Small intestine (tissue), 7 donors: ENCODE measurements at regions not wholly inside any gene's neighbourhood (a gene's known extent, or its start where the extent isn't known, plus 50 kb on each side); places are given as distances from the start of the nearest gene placed in this dataset.

Experiments used
- DNase-seq, 2 donors: peaks; one replicate each; pipeline versions ENCODE4 v3.0.0 to v3.0.0-alpha.2; 2013
- FAIRE-seq: peaks from 2 replicates; lab custom pipeline; 2012; peaks lifted over from hg19 to GRCh38; lab: Jason Lieb, UNC
- H3K27ac ChIP-seq, 3 donors: one replicate each; pipeline ENCODE4 v1.5.1; 2013; ENCODE audit warnings: low read length in 2 of 3, mild to moderate bottlenecking in 2 of 3, control low read depth in 1 of 3, inconsistent platforms in 1 of 3, low read depth in 1 of 3, moderate library complexity in 1 of 3
- H3K27me3 ChIP-seq, 3 donors: one replicate each; pipeline ENCODE4 v1.6.1; 2013; ENCODE audit warnings: low read length in 3 of 3, inconsistent platforms in 1 of 3; ENCODE audit not compliant: control insufficient read depth in 3 of 3, insufficient read depth in 3 of 3
- H3K36me3 ChIP-seq, 3 donors: one replicate each; pipeline ENCODE4 v1.6.1; 2013; ENCODE audit warnings: low read length in 3 of 3, inconsistent platforms in 1 of 3, low read depth in 1 of 3, mild to moderate bottlenecking in 1 of 3, moderate library complexity in 1 of 3; ENCODE audit not compliant: control insufficient read depth in 3 of 3, insufficient read depth in 2 of 3
- H3K4me1 ChIP-seq, 3 donors: one replicate each; pipeline ENCODE4 v1.6.1; 2013; ENCODE audit warnings: low read length in 2 of 3, inconsistent platforms in 1 of 3, low read depth in 1 of 3, mild to moderate bottlenecking in 1 of 3, moderate library complexity in 1 of 3; ENCODE audit not compliant: control insufficient read depth in 3 of 3, insufficient read depth in 2 of 3
- H3K4me3 ChIP-seq, 3 donors: one replicate each; pipeline ENCODE4 v1.5.1; 2013; ENCODE audit warnings: low read length in 3 of 3, control low read depth in 1 of 3, inconsistent platforms in 1 of 3, low read depth in 1 of 3, mild to moderate bottlenecking in 1 of 3, moderate library complexity in 1 of 3
- H3K9me3 ChIP-seq, 2 donors: one replicate each; pipeline ENCODE4 v1.6.1; 2013; ENCODE audit warnings: low read depth in 1 of 2, low read length in 1 of 2; ENCODE audit not compliant: control insufficient read depth in 2 of 2, insufficient read depth in 1 of 2
- WGBS, 3 donors: extraction: QIAGEN DNeasy Blood & Tissue Kit; methylation state at CpG; one replicate each; pipeline ENCODE4 v1.1.7; 2013; 5-methylcytosine and 5-hydroxymethylcytosine counted together
- donor health status: healthy with polysubstance abuse.
- donor health status: control.
- donor health status: control.
- donor health status: Bipolar disorder and iron deficiency.
- donor health status: healthy.

DNA sequence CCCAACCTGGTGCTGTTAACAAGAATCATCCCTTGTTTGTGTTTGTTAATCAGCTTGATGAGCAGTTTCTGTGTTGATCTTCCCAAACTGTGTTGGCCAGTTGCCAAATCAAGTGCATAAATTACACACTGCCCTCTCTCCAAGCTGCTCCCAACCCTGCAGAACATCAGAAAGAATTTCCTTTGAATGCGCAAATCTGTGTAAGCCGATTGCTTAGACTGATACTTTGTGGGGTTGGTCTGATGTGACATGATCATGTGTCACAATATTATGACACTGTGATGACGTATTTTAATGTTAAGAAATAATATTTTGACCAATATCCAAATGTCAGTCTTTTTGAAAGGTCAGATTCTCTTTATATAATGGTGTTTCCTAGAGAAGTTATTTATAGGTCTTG lies 766.4 kb upstream of the WWC1 start:
- Histone ChIP-seq H3K27me3 (no peaks in the 10 kb centered on the region), H3K9me3 (no peaks in the 10 kb centered on the region), H3K27ac (no peak overlapping the region), H3K4me3 (no peak overlapping the region), H3K36me3 (no peaks in the 10 kb centered on the region), H3K4me1 (no peaks in the 10 kb centered on the region)
- no peak for FAIRE-seq
- no peak for DNase-seq
- 62 to 71% (median 66%) methylated on average over 3 of the region's 3 CpGs for WGBS, 3 donors

DNA sequence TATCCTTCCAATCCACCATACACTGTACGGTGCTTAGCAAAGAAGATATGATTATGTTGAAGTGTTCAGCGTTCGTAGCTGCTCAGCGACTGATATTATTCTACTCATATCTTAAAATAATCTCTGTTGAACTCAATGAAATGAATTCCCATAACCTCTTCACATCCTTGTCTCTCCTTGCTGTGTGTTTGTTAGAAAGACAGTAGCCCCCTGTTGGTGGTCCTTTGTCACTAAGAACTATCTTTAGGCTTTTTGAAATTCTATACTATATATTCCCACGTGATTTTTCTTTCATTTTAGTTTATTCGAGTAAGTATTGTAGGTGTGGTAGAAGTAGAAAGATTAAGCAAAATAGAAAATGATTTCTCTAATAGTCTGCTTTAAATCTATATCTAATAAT lies 762.8 kb upstream of the WWC1 start:
- 77 to 82% (median 77%) methylated on average over 6 of the region's 6 CpGs for WGBS, 3 donors

DNA sequence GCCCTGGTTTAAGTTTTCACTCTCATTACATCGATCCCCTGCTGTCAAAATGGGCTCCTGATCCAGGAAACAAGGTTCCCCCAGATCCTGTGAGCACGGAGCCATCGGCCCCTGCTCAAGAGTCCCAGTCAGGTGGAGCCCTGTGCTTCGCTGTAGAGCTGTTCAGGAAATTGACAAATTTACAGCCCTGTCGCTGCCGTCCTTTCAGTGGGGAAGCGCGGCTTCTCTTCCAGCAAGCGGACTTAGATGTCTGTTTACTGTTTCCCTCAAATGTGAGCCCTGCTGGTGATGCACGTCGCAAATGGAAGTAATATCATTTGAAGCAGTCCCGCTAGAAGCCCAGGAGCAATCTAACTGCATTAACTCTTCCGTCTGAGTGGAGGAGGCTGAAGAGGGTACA lies 760.9 kb upstream of the WWC1 start:
- no peaks in the 10 kb centered on the region for H3K9me3 ChIP-seq
- DNase-seq (no peak), FAIRE-seq (no peak)
- H3K27ac ChIP-seq = no peak overlapping the region
- no peaks in the 10 kb centered on the region for H3K4me1 ChIP-seq
- no peaks in the 10 kb centered on the region for H3K27me3 ChIP-seq
- 39 to 52% (median 50%) methylated on average over 13 of the region's 13 CpGs for WGBS, 3 donors
- H3K36me3 ChIP-seq = no peaks in the 10 kb centered on the region
- H3K4me3 ChIP-seq = no peak overlapping the region

More for the DNA sequence above, 762.8 kb upstream of the WWC1 start:
- Histone ChIP-seq H3K9me3 (no peaks in the 10 kb centered on the region), H3K4me3 (no peak overlapping the region), H3K27ac (no peak overlapping the region), H3K27me3 (no peaks in the 10 kb centered on the region), H3K36me3 (no peaks in the 10 kb centered on the region), H3K4me1 (no peaks in the 10 kb centered on the region)
- no peak for DNase-seq
- no peak for FAIRE-seq

DNA sequence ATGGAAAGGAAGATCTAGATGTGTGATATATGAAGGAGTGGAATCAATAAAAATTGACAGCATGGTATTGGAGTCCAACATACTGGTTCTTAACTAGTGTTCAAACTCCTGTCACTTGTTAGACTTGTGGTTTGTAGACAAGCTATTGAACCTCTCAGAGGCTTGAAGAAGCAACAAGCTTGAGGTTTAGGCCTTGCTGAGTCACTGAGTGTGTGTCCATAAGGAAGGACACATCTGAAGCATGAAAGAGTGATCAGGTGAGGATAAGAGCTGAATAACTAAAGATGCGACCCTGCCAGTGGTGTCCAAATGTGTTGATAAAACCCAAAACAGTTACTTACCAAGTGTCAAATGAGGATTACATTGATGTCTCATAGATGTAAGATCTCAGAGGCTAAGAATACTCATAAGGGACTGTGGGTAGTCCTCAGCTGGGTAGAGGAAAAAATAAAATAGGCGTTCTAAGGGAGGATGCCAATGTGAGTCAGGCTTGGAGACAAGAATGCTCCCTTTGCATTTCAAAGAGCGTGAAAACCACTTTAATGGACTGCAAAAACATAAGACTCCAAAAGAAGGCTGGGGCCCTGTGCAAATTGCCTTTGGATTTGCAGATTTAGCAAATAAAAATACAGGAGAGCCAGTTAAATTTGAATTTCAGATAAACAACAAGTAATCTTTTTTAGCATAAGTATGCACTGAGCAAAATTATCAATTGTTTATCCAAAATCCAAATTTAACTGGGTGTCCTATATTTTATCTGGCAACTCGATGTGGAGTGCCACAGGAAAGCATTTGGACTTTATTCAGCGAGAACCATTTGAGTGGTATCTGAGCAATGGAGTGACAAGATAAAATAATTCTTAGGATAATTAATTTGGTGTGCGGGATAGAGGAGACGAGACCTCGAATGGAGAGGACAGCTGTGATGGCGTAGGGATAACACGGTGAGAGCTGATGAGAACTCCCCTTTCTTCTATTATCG lies 757.3 kb upstream of the WWC1 start:
- Histone ChIP-seq H3K36me3 (no peaks in the 10 kb centered on the region), H3K27me3 (no peaks in the 10 kb centered on the region), H3K4me1 (no peaks in the 10 kb centered on the region), H3K27ac (no peak overlapping the region), H3K9me3 (no peaks in the 10 kb centered on the region), H3K4me3 (no peak overlapping the region)
- DNase-seq = no peak
- no peak for FAIRE-seq
- 81 to 85% (median 85%) methylated on average over 11 of the region's 11 CpGs for WGBS, 3 donors

DNA sequence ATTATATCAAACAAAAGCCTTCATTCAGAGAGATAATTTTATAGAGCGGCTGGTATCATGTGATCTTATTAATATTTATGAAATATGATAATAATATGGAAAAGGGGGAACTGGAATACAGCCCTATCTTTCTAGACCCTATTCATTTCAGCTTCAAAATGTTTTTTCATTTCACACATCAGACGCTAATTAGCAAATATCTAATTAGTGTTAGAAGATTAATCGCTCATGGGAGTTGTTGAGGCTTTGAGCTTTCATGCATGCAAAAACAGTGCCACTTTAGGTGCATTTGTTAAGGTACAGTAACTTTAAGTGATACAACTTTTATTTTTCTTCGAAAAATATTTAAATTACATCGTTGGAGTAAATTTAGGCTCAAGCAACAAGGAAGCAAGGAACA lies 751.7 kb upstream of the WWC1 start:
- WGBS, 3 donors = 87 to 90% (median 88%) methylated on average over 5 of the region's 5 CpGs
- Histone ChIP-seq H3K4me1 (no peaks in the 10 kb centered on the region), H3K4me3 (no peak overlapping the region), H3K27ac (no peak overlapping the region), H3K27me3 (no peaks in the 10 kb centered on the region), H3K9me3 (no peaks in the 10 kb centered on the region), H3K36me3 (no peaks in the 10 kb centered on the region)
- FAIRE-seq (no peak), DNase-seq (no peak)

DNA sequence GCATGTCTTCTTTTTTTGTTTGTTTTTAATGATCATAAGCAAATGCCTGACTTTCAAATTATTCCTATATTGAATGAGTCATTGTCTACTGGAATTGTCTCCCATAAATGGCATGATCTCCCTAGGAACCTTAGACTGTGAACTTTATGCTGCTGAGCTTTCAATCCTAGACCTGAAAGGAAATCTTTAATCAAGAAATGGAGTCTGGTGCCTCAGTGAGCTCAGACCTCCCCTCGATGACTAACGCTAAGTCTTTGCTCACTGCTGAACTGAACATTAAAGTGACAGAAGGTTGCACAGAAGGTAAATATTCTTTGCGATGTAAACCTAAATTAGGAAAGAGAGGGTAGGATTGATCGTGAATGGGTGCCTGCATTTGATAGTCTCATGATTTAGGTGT lies 745.2 kb upstream of the WWC1 start:
- no peaks in the 10 kb centered on the region for H3K27me3 ChIP-seq
- H3K27ac ChIP-seq = no peak overlapping the region
- FAIRE-seq (no peak), DNase-seq (no peak)
- no peaks in the 10 kb centered on the region for H3K4me1 ChIP-seq
- H3K4me3 ChIP-seq = no peak overlapping the region
- no peaks in the 10 kb centered on the region for H3K36me3 ChIP-seq
- H3K9me3 ChIP-seq = no peaks in the 10 kb centered on the region
- 90 to 93% (median 90%) methylated on average over 4 of the region's 4 CpGs for WGBS, 3 donors

DNA sequence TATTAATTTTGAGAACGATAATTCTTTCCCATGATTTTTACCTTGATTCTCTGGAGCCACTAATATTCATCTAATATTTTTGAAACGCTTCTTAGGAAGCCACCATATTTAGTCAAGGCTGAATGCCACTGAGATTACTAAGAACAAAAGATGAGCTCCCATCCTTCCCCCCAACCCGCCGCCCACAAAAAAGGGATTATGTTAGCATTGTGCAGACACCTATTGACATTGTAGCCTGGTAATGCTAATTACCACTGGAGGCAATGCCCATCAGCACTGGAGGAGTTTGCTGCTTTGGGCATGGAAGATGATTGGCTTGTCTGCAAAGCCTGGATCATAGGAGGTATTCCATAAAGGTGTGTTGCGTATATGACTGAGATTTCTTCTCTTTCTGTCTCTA lies 739.1 kb upstream of the WWC1 start:
- Histone ChIP-seq H3K4me3 (no peak overlapping the region), H3K9me3 (no peaks in the 10 kb centered on the region), H3K4me1 (no peaks in the 10 kb centered on the region), H3K27ac (no peak overlapping the region), H3K27me3 (no peaks in the 10 kb centered on the region), H3K36me3 (no peaks in the 10 kb centered on the region)
- 87 to 92% (median 87%) methylated on average over 5 of the region's 5 CpGs for WGBS, 3 donors
- DNase-seq (no peak), FAIRE-seq (no peak)

DNA sequence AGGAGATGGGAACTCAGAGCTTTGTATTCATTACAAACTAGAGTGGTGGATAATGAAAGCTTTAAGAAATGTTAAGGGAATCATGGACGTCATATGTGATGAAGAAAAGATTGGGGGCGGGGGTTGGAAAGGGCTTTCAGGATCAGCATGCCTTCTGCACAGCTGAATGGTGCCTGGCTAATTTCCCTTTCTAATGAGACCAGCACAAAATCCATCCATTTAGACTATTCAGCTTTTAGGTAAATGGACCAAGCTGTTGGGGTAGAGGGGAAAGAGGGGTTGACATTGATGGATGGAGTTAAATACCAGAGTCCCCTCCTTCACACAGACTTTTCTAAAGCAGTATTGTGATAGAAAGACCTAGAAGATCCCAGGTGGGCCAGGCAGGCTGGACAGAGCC lies 737.9 kb upstream of the WWC1 start:
- H3K4me3 ChIP-seq = no peak overlapping the region
- no peaks in the 10 kb centered on the region for H3K36me3 ChIP-seq
- H3K27ac ChIP-seq = no peak overlapping the region
- H3K27me3 ChIP-seq = no peaks in the 10 kb centered on the region
- no peaks in the 10 kb centered on the region for H3K9me3 ChIP-seq
- WGBS, 3 donors = 77 to 91% (median 79%) methylated on average over 2 of the region's 2 CpGs
- DNase-seq (no peak), FAIRE-seq (no peak)
- no peaks in the 10 kb centered on the region for H3K4me1 ChIP-seq
